ENCODE measurements at regions not wholly inside any gene's neighbourhood (a gene's known extent, or its start where the extent isn't known, plus 50 kb on each side); places are given as distances from the start of the nearest gene placed in this dataset.

DNA sequence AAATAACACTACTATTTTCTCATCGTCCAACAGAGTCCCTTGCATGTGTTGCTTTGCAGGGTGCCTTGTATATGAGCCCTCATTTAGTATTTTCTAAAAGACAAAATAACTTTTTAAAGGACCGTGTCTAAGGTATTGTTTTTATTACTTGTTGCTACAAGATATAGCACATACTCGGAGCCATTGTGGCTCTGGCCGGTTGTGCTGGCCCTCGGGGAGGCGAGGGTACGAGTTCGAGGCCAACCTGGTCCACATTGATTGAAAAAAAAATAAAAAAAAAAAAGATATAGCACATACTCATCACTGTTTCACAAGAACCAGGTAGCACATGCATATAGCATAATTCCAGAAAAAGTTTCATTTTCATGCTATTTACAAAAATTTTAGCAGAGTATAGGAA is 869.2 kb downstream of the MRPL39 start:
- no peak for TF ChIP-seq CTCF (IDR thresholded peaks at IDR 0.05)
- TF ChIP-seq POLR2A (IDR thresholded peaks at IDR 0.05), result no peak

Data from lower leg skin (tissue), 3 donors.